ENCODE measurements at regions not wholly inside any gene's neighbourhood (a gene's known extent, or its start where the extent isn't known, plus 50 kb on each side); places are given as distances from the start of the nearest gene placed in this dataset.
A peak's percentile ranks its signal among the peaks of the same experiment; 100 is the strongest.

DNA sequence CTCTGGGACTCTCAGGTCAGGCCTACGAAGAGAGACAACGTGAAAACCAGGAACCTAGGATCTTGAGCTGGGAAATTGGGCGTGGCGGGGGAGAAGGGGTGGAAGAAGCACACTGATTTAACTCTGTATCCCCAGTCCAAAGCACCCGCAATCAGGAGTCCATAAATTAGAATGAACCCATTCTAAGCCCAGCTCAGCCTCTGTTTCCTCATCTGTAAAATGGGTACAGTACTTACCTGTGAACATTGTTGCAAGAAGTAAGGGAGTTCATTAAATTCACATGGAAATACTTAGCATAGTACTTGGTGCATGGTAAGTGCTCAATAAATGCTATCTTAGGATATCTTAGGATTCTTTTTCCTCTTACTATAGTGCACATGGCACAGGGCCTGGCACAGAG lies 326.7 kb downstream of the BCOR start:
- H3K4me3 Mint-ChIP-seq: no peak overlapping the region

DNA sequence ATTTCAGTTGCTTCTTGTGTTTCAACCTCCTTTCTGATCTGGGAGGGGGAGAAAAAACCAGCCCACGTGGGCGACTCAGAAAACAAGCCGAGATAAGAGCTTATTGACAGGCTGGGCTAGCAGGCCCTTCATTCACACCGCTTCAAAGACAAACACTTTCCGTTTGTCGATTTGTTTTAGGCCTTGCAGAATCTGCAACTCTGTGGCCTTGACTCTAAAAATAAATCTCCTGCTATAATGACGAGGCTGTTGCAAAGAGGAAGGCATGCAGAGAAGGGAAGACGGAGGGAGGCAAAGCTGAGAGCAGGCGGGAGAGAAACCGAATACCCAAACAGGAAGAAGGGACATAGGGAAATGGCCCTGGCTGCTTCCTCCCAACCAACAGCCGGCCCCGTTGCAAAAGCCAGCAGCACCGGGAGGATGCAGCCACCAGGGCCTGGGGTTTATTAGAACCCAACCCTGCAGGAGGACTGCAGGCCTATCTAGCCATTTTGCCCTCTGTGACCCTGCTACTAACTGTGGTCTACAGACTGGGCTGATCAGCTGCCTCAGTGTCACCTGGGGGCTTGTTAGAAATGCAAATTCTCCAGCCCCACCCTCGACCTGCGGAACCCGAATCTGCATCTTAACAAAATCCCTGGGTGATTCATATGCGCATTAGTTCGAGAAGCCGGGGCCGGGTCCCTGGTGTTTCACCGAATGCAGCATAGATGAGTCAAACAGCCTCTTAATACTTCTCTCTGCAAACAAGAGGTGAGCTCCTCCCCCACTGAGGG lies 325.5 kb downstream of the BCOR start:
- H3K27ac ChIP-seq (ENCODE audit: low read length): peak overlapping the region; percentile 20
- ATAC-seq (no peak), DNase-seq (peak in 1 of 2 donors; percentile 53)
- H3K9me3 Mint-ChIP-seq: peaks cover 0 to 2% of the 10 kb centered on the region in 2 donors
- peak overlapping the region; percentile 32 to 76 for H3K27ac Mint-ChIP-seq
- 8% methylated on average over 16 of the region's 21 CpGs for WGBS (ENCODE audit: insufficient coverage)
- no peak overlapping the region for H3K4me3 Mint-ChIP-seq
- no peaks in the 10 kb centered on the region for H3K27me3 ChIP-seq (ENCODE audit: control insufficient read depth, insufficient read depth, low read length)
- intact Hi-C loops (cut with micrococcal nuclease): no loop called here
- H3K4me1 ChIP-seq (ENCODE audit: control insufficient read depth, insufficient read depth, low read length): peaks cover 20% of the 10 kb centered on the region
- H3K9me3 ChIP-seq (ENCODE audit: control insufficient read depth, insufficient read depth, low read length): no peaks in the 10 kb centered on the region
- H3K36me3 ChIP-seq (ENCODE audit: control insufficient read depth, insufficient read depth, low read length): no peaks in the 10 kb centered on the region
- peaks cover 8 to 11% of the 10 kb centered on the region in 2 donors for H3K4me1 Mint-ChIP-seq
- H3K4me3 ChIP-seq (ENCODE audit: low read length): no peak overlapping the region
- TF ChIP-seq, protein P1, sequence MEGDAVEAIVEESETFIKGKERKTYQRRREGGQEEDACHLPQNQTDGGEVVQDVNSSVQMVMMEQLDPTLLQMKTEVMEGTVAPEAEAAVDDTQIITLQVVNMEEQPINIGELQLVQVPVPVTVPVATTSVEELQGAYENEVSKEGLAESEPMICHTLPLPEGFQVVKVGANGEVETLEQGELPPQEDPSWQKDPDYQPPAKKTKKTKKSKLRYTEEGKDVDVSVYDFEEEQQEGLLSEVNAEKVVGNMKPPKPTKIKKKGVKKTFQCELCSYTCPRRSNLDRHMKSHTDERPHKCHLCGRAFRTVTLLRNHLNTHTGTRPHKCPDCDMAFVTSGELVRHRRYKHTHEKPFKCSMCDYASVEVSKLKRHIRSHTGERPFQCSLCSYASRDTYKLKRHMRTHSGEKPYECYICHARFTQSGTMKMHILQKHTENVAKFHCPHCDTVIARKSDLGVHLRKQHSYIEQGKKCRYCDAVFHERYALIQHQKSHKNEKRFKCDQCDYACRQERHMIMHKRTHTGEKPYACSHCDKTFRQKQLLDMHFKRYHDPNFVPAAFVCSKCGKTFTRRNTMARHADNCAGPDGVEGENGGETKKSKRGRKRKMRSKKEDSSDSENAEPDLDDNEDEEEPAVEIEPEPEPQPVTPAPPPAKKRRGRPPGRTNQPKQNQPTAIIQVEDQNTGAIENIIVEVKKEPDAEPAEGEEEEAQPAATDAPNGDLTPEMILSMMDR (IDR thresholded peaks at IDR 0.05): no peak
- peaks cover 0 to 30% of the 10 kb centered on the region in 2 donors for H3K27me3 Mint-ChIP-seq (ENCODE audit: low read depth in 2 of 2)
- H3K36me3 Mint-ChIP-seq: no peaks in the 10 kb centered on the region

More for the DNA sequence above, 326.7 kb downstream of the BCOR start:
- peaks cover 26% of the 10 kb centered on the region for H3K4me1 ChIP-seq (ENCODE audit: control insufficient read depth, insufficient read depth, low read length)
- Mint-ChIP-seq H3K27me3 (ENCODE audit: low read depth in 2 of 2) (peaks cover 0 to 30% of the 10 kb centered on the region in 2 donors), H3K9me3 (peaks cover 0 to 2% of the 10 kb centered on the region in 2 donors), H3K36me3 (no peaks in the 10 kb centered on the region), H3K27ac (no peak overlapping the region), H3K4me1 (peaks cover 8 to 11% of the 10 kb centered on the region in 2 donors)
- no peaks in the 10 kb centered on the region for H3K36me3 ChIP-seq (ENCODE audit: control insufficient read depth, insufficient read depth, low read length)
- no peak for DNase-seq
- no peaks in the 10 kb centered on the region for H3K27me3 ChIP-seq (ENCODE audit: control insufficient read depth, insufficient read depth, low read length)
- H3K4me3 ChIP-seq (ENCODE audit: low read length): no peak overlapping the region
- 94% methylated on average over 4 of the region's 5 CpGs for WGBS (ENCODE audit: insufficient coverage)
- intact Hi-C loops (cut with micrococcal nuclease): no loop called here
- TF ChIP-seq, protein P1 (IDR thresholded peaks at IDR 0.05): no peak
- no peak overlapping the region for H3K27ac ChIP-seq (ENCODE audit: low read length)
- no peaks in the 10 kb centered on the region for H3K9me3 ChIP-seq (ENCODE audit: control insufficient read depth, insufficient read depth, low read length)
- ATAC-seq: no peak

DNA sequence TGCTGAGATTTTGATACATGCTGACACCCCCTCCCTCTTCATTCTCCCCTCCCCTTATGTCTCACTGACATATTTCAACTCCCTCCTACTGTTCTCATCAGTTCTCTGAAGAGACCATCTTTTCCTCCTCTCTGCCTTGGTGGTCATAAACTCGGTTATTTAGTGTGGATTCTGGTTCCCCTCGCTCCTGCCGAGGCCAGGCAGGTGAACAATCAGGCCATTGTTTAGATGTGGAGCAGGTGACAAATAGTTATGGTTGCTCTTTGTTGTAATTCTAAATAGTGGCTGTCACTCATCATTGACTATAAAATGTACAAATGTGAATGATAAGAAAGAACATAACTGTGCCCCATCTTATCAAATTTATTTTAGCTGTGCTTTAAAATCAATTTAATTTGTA lies 324.6 kb downstream of the BCOR start:
- no peak overlapping the region for H3K27ac ChIP-seq (ENCODE audit: low read length)
- no peaks in the 10 kb centered on the region for H3K9me3 ChIP-seq (ENCODE audit: control insufficient read depth, insufficient read depth, low read length)
- H3K4me3 Mint-ChIP-seq: no peak overlapping the region
- no peaks in the 10 kb centered on the region for H3K36me3 Mint-ChIP-seq
- H3K4me1 Mint-ChIP-seq: peaks cover 8 to 11% of the 10 kb centered on the region in 2 donors
- peaks cover 0 to 2% of the 10 kb centered on the region in 2 donors for H3K9me3 Mint-ChIP-seq
- peaks cover 0 to 30% of the 10 kb centered on the region in 2 donors for H3K27me3 Mint-ChIP-seq (ENCODE audit: low read depth in 2 of 2)
- H3K27me3 ChIP-seq (ENCODE audit: control insufficient read depth, insufficient read depth, low read length): no peaks in the 10 kb centered on the region
- no peaks in the 10 kb centered on the region for H3K36me3 ChIP-seq (ENCODE audit: control insufficient read depth, insufficient read depth, low read length)
- no peak overlapping the region for H3K27ac Mint-ChIP-seq
- peaks cover 23% of the 10 kb centered on the region for H3K4me1 ChIP-seq (ENCODE audit: control insufficient read depth, insufficient read depth, low read length)
- no peak overlapping the region for H3K4me3 ChIP-seq (ENCODE audit: low read length)
- intact Hi-C loops (cut with micrococcal nuclease): no loop called here
- ATAC-seq (no peak), DNase-seq (no peak)
- TF ChIP-seq, protein P1 (IDR thresholded peaks at IDR 0.05): no peak
- 100% methylated on average over 2 of the region's 3 CpGs for WGBS (ENCODE audit: insufficient coverage)

All from natural killer cell (primary cell).